Esophagus squamous epithelium (tissue), 5 donors: ENCODE measurements at regions not wholly inside any gene's neighbourhood (a gene's known extent, or its start where the extent isn't known, plus 50 kb on each side); places are given as distances from the start of the nearest gene placed in this dataset.

Experiments used
- DNase-seq: peaks from one replicate; lab custom pipeline; 2025; lab: John Stamatoyannopoulos, UW
- H3K27ac ChIP-seq, 4 donors: fragments of 200-600 bp; sonication (generic); one replicate each; pipeline ENCODE4 v1.5.1; 2016 to 2019; ENCODE audit warnings: mild to moderate bottlenecking in 1 of 4
- H3K27me3 ChIP-seq, 4 donors: fragments of 200-600 bp; sonication (generic); 1 replicate in 3 of 4; 2 replicates in 1 of 4; pipeline versions ENCODE4 v1.5.1 to v1.6.0; 2017 to 2021; ENCODE audit warnings: antibody characterized with exemption in 1 of 4
- H3K36me3 ChIP-seq, 3 donors: fragments of 200-600 bp; sonication (generic); one replicate each; pipeline ENCODE4 v1.5.1; 2016 to 2019
- H3K4me1 ChIP-seq, 3 donors: fragments of 200-600 bp; sonication (generic); one replicate each; pipeline ENCODE4 v1.5.1; 2017 to 2019
- H3K4me3 ChIP-seq, 4 donors: fragments of 200-600 bp; sonication (generic); 1 replicate in 3 of 4; 2 replicates in 1 of 4; pipeline ENCODE4 v1.5.1; 2016 to 2019; ENCODE audit warnings: mild to moderate bottlenecking in 2 of 4, moderate library complexity in 1 of 4
- H3K9me3 ChIP-seq, 3 donors: fragments of 200-600 bp; sonication (generic); one replicate each; pipeline ENCODE4 v1.5.1; 2016 to 2019
- CTCF ChIP-seq, 6 experiments: fragments of 450-650 bp in 4 of 6; fragments of 200-600 bp in 2 of 6; sonication (generic) in 2 of 6; IDR thresholded peaks; one replicate each; pipeline ENCODE4 v1.5.1; 2016 to 2019; ENCODE audit warnings: antibody characterized with exemption in 6 of 6, mild to moderate bottlenecking in 4 of 6, moderate library complexity in 4 of 6
- POLR2A ChIP-seq, 4 donors: fragments of 450-650 bp; IDR thresholded peaks; one replicate each; pipeline ENCODE4 v1.6.1; 2017; ENCODE audit warnings: antibody characterized with exemption in 4 of 4, mild to moderate bottlenecking in 4 of 4, moderate library complexity in 3 of 4
- WGBS, 2 donors: methylation state at CpG; one replicate each; pipeline ENCODE4 v1.1.5; 2018; 5-methylcytosine and 5-hydroxymethylcytosine counted together
- intact Hi-C: fragments of 100-400 bp; cut with DNase I; formaldehyde crosslinking; loops from one replicate; pipeline ENCODE4 v1.15.0; 2022
- donor health status: DM: yes; HTN: yes; CAD: no.

GRCh38 chr13:112260108-112261055 is 115.8 kb upstream of the SPACA7 start:
- no peak for TF ChIP-seq CTCF (IDR thresholded peaks at IDR 0.05)
- no peak for TF ChIP-seq POLR2A (IDR thresholded peaks at IDR 0.05)
- H3K9me3 ChIP-seq, result no peaks in the 10 kb centered on the region
- H3K27me3 ChIP-seq, result peaks cover 0 to 13% (median 0%) of the 10 kb centered on the region in 4 donors
- 70 to 91% methylated on average over 14 to 20 of the region's 29 CpGs for WGBS, 2 donors
- H3K27ac ChIP-seq, result no peak overlapping the region
- no peak overlapping the region for H3K4me3 ChIP-seq
- intact Hi-C loops, result no loop called here
- DNase-seq, result no peak
- H3K4me1 ChIP-seq, result no peaks in the 10 kb centered on the region
- H3K36me3 ChIP-seq, result no peaks in the 10 kb centered on the region

- no peaks in the 10 kb centered on the region for H3K36me3 ChIP-seq
- no peak overlapping the region for H3K4me3 ChIP-seq
- TF ChIP-seq POLR2A (IDR thresholded peaks at IDR 0.05), result no peak
- TF ChIP-seq CTCF (IDR thresholded peaks at IDR 0.05), result no peak
- no peaks in the 10 kb centered on the region for H3K9me3 ChIP-seq
- intact Hi-C loops, result no loop called here
- H3K27ac ChIP-seq, result no peak overlapping the region
- WGBS, 2 donors, result 84 to 94% methylated on average over 5 to 7 of the region's 8 CpGs
- H3K27me3 ChIP-seq, result peaks cover 0 to 9% (median 0%) of the 10 kb centered on the region in 4 donors
- H3K4me1 ChIP-seq, result no peaks in the 10 kb centered on the region
- no peak for DNase-seq
Measured at GRCh38 chr13:112261924-112262323, 114.2 kb upstream of the SPACA7 start.

GRCh38 chr13:112263152-112263551 is 113.0 kb upstream of the SPACA7 start:
- DNase-seq, result no peak
- Histone ChIP-seq H3K27ac (no peak overlapping the region), H3K27me3 (peaks cover 0 to 8% (median 0%) of the 10 kb centered on the region in 4 donors), H3K36me3 (no peaks in the 10 kb centered on the region), H3K4me1 (no peaks in the 10 kb centered on the region), H3K9me3 (no peaks in the 10 kb centered on the region), H3K4me3 (no peak overlapping the region)
- WGBS, 2 donors, result 56 to 77% methylated on average over 5 to 7 of the region's 7 CpGs
- TF ChIP-seq CTCF (IDR thresholded peaks at IDR 0.05) (no peak), POLR2A (IDR thresholded peaks at IDR 0.05) (no peak)
- intact Hi-C loops, result no loop called here

GRCh38 chr13:112267660-112268059 is 108.5 kb upstream of the SPACA7 start:
- 62 to 65% methylated on average over 3 of the region's 3 CpGs for WGBS, 2 donors

More at GRCh38 chr13:112267660-112268059, 108.5 kb upstream of the SPACA7 start:
- Histone ChIP-seq H3K4me1 (no peaks in the 10 kb centered on the region), H3K9me3 (no peaks in the 10 kb centered on the region), H3K36me3 (no peaks in the 10 kb centered on the region), H3K27me3 (peaks cover 0 to 13% (median 0%) of the 10 kb centered on the region in 4 donors), H3K27ac (no peak overlapping the region), H3K4me3 (no peak overlapping the region)
- TF ChIP-seq POLR2A (IDR thresholded peaks at IDR 0.05) (no peak), CTCF (IDR thresholded peaks at IDR 0.05) (no peak)
- DNase-seq, result no peak
- intact Hi-C loops, result no loop called here
